Ovary (tissue), 3 donors: ENCODE measurements at regions not wholly inside any gene's neighbourhood (a gene's known extent, or its start where the extent isn't known, plus 50 kb on each side); places are given as distances from the start of the nearest gene placed in this dataset.
"Not testable (repeated sequence)": the region's sequence is repeated elsewhere in the genome, so short reads cannot be mapped to it uniquely, and the experiment has no call there.

Experiments used
- POLR2A ChIP-seq: fragments of 450-650 bp; IDR thresholded peaks from one replicate; pipeline ENCODE4 v1.6.1; 2017; ENCODE audit warnings: antibody characterized with exemption, mild to moderate bottlenecking, moderate library complexity
- TF ChIP-seq, protein P1 (sequence below), 3 donors: fragments of 450-650 bp in 2 of 3; fragments of 200-600 bp in 1 of 3; IDR thresholded peaks; one replicate each; pipeline versions ENCODE4 v1.5.1 to v1.8.0; 2016 to 2022; ENCODE audit warnings: antibody characterized with exemption in 3 of 3, mild to moderate bottlenecking in 1 of 3
- donor health status: DM: no; HTN: no; CAD: no.

- TF ChIP-seq, protein P1, sequence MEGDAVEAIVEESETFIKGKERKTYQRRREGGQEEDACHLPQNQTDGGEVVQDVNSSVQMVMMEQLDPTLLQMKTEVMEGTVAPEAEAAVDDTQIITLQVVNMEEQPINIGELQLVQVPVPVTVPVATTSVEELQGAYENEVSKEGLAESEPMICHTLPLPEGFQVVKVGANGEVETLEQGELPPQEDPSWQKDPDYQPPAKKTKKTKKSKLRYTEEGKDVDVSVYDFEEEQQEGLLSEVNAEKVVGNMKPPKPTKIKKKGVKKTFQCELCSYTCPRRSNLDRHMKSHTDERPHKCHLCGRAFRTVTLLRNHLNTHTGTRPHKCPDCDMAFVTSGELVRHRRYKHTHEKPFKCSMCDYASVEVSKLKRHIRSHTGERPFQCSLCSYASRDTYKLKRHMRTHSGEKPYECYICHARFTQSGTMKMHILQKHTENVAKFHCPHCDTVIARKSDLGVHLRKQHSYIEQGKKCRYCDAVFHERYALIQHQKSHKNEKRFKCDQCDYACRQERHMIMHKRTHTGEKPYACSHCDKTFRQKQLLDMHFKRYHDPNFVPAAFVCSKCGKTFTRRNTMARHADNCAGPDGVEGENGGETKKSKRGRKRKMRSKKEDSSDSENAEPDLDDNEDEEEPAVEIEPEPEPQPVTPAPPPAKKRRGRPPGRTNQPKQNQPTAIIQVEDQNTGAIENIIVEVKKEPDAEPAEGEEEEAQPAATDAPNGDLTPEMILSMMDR (IDR thresholded peaks at IDR 0.05), result not testable (repeated sequence)
- TF ChIP-seq POLR2A, result not testable (repeated sequence)
Measured at GRCh38 chr5:144594234-144594633, 423.6 kb downstream of the KCTD16 start.
